Stimulated activated CD4-positive, alpha-beta T cell treated with anti-CD3 and anti-CD28 coated beads, Interleukin-2, amount 100 ng/mL, for 24 hours (primary cell): ENCODE measurements at regions not wholly inside any gene's neighbourhood (a gene's known extent, or its start where the extent isn't known, plus 50 kb on each side); places are given as distances from the start of the nearest gene placed in this dataset.

Source experiments
- DNase-seq, 2 donors: peaks; one replicate each; pipeline ENCODE4 v3.0.0-alpha.2; 2020

DNA sequence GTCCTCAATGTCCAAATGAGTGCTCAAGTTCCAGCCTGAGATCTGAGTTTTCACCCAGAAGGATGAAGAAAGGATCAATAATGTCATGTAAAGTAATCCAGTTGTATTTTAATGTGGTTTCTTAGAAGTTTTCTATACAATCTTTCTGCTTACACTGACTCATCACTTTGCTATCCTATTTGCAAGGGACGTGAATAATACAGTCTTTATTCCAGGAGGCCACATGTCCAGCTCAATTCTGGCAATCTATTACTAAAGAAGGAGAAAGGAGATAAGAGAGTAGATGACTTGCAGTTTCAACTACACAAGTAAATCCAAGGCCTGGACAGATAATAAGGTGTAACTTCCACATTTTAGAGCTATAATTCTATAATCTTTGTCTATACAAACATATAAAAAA, 601.1 kb upstream of the SETBP1 start:
- no peak for DNase-seq

DNA sequence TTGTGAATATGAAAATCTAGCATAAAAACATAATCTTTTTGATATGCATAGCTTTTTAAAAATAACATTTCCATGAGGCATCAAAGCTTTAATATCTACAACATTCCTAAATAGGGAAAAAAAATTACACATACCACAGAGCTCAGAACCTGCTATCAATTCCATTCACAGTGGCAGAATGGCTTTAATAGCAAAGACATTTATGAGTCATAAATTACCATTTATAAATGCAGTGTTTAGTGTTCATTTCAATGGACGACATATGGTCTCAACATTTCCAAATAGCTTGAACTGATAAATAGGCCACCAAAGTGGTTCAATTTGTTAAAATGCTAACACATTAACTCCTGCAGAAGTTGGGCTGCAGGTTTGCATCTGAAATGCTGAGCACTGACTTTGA, 600.6 kb upstream of the SETBP1 start:
- no peak for DNase-seq

DNA sequence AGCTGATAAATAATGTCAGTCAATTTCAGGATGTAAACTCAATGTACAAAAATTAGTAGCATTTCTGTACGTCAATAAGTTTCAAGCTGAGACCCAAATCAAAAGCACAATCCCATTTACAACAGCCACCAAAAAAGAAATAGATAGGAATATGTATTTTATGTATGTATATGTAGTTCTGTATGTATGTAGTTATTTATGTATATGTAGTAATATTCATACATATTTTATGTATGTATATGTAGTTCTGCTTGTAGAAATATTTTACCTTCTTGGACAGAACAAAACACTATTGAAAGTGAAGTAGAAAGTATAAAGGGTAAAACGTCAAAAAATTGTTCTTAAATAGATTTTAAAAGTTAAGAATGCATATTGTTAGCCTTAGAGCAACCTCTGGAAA, 591.0 kb upstream of the SETBP1 start:
- DNase-seq = no peak

DNA sequence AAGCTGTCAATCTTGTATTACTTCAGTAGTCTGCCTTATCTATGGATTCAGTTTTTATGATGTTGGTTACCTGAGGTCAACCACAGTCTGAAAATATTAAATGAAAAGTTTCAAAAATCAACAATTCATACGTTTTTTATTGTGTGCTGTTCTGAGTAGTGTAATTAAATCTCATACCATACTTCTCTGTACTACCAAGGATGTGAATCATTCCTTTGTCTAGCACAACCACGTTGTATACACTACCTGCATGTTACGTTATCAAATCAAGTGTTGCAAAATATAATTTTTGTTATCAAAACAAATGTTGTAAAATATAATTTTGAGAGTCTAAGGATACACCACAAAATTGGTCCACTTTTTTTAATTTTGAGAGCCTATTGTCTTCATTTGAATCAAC, 590.2 kb upstream of the SETBP1 start:
- no peak for DNase-seq

DNA sequence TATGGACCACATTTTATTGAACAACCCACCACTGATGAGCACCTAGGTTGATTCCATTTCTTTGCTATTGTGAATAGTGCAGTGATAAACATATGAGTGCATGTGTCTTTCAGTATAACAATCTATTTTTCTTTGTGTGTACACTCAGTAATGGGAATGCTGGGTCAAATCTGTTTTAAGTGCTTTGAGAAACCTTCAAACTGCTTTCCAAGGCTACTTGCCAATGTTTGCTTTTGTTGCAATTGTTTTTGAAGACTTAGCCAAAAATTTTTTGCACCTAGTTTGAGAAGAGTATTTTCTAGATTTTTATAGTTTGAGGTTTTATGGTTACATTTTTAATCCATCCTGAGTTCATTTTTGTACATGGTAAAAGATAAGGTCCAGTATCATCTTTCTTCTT, 587.4 kb upstream of the SETBP1 start:
- DNase-seq = no peak

DNA sequence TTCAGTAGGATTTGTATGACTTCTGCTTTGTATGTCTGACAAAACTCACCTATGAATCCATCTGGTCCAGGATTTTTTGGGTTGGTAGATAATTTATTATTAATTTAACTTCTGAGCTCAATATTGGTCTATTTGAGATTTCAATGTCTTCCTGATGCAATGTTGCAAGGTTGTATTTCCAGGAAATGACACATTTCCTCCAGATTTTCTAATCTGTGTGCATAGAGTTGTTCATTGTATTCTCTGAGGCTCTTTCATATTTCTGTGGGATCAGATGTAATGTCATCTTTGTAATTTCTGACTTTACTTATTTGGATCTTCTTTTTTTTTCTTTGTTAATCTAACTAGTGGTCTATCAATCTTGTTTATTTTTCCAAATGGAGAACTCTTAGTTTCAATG, 584.7 kb upstream of the SETBP1 start:
- DNase-seq = no peak

DNA sequence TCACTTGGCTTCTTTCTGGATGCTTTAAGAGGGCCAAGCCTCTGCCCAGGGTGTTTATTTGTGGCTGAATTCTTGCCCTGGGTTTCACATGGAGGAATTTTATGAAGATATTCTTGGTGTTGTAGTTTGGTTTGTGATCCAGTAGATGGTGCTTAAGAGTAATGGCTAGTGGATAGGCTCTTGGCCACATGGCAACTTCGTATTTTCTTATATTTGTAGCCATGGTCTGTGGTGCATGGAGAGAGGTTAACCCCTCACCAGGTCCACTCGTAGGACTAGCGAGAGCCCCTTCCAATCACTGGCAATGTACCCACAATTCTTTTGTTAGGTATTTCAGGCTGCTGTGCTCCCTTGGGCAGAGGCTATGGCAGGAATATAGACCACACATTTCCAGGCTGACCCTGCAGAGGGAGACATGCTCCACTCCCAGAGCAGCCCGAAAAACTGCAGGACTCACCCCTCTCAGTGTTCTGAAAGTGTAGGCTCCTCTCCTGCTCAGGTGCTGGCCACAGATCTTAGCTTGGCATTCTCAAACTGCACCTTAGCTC, 582.1 kb upstream of the SETBP1 start:
- DNase-seq = no peak

DNA sequence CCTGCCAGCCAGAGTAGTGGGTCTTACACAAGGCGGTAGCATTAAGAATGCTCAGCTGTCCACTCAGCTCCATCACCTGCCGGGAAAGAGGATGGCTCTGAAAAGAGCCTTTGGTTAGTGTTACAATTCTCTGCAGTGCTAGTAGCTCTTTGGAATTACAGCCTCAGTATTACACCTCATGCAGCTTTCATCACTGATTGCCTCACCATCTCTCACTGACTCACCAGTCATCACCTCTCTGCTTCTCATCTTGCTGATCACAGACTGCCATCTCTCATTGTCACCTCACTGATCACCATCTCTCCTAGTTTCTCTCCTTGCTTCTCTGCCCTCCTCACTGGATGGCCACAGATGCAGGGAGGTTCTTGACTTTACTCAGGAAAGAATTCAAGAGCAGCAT, 573.5 kb upstream of the SETBP1 start:
- no peak for DNase-seq

DNA sequence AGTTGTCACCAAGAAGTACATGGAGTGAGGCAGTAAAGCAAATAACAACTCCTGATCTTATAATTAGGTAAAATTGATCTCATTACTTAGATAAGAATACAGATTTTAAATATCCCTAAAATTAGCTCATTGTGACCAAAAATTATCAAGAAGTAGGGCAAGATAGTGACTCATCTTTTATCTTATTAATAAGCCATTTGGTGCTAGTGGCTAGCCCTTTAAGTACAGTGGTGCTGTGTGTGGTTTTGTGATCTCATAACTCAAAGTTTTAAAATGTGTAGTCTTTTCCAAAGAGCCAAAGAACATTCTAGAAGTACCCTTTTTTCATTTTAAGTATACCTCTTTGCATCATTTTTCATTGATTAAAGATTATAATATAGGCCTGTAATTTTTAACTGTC, 569.4 kb upstream of the SETBP1 start:
- DNase-seq = no peak

DNA sequence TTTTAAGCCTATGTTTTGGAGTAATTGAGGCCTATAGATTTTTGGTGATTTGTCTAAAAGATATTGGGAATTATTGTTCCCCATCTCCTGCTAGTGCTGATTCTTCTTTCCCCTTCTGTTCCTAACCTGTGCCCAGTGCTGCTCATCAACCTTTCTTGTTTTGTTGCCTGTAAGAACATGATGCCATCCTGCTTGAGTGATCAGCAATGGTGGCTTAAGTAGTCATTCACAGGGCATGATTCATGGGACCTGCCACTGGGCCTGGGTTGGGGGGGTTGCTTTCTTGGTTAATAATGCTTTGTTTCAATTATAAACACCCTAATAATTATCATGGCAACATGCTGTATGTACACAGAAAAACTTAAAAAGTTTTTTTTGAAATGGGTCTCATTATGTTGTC, 562.9 kb upstream of the SETBP1 start:
- DNase-seq = no peak

DNA sequence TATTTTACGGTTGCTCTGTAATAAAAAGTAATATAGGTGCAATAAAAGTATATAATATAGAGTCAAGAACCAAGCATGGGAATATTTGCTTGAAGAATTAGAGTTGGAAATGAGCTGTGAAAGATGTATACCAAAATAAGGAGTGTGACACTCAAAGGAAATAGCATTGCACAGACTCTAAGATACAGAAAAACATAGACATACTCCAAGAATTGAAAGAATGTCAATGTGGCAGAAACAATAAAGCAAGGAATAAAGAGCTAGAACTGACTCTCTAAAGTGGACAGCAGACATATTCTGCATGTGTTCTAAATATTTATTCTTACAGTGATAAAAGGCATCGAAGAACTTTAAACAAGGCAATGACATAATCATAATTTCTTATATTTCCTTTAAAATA, 561.1 kb upstream of the SETBP1 start:
- no peak for DNase-seq

DNA sequence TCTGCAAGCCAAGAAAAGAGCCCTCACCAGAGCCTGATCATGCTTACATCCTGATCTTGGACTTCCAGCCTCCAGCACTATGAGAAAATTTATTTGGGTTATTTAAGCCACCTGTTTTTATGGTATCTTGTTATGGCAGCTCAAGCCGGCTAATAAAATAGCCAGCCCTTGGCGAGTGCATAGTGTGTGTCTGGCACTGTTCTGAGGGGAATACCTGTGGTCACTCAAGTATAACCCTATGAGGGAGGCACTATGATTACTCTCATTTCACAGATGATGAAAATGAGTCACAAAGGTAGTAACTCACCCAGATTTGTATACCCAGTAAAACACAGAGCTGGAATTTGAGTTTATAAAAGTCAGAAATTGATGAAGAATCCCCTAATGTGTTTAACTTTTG, 556.9 kb upstream of the SETBP1 start:
- no peak for DNase-seq

DNA sequence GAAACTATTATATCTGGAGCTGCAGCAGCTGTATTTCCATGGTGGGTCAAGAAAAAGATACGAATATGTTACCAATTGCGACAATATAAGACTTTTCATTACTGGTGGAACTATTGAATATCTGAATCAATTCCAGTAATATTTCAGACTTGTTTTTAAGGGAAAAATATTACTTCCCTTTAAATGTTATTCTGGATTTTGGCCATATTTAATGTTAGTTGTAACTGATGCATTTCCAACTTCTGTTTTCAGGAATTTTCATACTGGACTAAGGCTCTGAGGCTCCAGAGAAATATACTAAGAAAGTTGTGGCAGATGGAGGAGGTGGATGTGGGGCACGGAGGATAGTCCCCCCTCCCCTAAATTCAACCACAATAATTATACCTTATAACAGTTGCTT, 555.2 kb upstream of the SETBP1 start:
- DNase-seq = no peak

DNA sequence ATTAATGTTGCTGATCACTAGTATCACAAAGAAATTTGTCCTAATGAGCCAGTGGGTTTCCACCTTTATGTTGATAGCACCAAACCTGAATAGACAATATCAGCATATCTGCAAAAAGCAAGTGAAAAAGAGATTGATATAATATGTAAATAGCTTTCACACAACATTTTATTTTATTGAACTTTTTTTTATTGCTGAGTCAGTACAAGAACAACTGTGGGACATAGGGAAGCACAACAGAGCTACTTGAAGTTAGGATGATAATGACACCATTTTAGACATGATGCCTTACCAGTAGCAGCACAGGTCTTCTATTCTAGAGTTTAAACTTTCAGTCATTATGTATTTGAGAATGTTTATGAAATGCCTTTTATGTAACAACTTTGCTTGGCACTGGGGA, 554.1 kb upstream of the SETBP1 start:
- DNase-seq = no peak

DNA sequence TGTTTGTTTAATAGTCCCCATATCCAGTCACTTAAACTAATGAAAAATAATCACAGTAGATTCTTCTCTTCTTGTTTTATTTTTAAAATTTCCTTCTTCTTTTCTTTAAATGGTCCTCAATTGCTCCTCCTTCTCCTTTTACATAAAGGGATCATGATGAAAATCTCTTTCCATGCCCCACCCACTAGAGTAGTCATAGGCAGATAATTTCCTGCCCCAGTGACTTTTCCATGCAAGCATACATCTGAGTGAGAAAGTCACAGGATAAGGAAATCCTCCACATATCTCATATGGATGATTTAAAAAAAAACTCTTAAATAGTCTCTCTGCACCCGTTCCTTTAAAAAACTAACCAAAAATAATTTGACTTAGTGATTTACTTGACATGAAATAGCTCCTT, 552.3 kb upstream of the SETBP1 start:
- DNase-seq = no peak

DNA sequence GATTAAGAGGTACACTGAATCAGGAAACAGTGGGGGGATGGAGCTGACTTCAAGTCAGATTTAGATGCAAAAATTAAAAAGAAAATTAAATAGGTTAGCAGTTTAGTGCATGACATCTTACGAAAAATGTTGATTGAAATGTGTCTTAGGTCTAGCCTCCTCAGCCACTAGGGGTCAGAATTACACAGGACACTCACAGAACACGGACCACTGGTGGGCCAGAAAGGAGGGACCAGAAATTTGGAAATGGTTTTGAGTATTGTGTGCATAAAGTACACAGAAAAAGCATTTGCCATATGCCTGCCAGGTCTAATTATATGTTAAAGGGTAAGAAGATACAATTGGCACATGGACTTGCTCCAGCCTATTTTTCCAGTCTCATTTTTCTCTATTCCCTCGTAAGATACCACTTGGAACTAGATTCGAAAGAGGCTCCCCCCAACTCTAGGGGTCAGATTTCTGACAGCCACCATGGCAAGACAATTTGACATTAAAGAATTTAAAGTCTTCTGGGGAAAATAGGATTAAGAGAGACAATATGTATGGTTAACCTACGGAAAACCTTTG, 550.2 kb upstream of the SETBP1 start:
- DNase-seq = no peak

DNA sequence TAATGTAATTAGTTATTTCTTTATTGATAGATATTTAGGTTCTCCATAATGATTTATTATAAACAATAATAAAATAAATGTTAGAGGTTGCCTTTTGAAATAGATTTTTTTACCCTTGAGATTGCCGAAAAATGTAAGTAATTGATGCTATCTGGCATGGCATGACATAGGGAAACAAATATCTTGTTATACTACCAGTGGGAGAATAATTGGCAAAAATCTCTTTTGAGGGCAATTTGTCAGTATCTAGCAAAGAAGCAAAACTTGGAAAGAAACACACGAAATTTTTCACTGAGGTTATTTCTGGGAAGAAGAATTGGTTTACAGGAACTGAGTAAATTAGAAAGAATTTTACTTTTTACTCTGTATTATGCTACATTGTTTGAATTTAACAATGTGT, 547.2 kb upstream of the SETBP1 start:
- DNase-seq = no peak

DNA sequence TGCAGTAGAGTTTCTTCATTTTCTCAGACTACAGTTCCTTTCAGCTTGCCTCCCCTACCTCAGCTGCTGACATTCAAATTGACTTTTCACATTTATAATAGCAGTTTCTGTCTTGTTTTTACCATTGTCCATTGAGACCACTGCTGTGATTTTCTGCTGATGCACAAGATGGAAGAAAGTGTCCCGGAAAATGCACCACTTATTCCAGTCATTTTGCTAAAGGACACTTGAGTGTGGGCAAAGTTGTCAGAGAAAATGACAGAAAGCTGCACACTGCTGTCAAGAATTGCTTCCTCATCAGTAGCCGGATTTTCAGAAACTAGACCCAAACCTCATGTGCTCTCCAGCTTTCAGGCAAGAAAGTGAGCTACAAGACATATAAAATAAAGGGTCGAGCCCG, 546.2 kb upstream of the SETBP1 start:
- no peak for DNase-seq

DNA sequence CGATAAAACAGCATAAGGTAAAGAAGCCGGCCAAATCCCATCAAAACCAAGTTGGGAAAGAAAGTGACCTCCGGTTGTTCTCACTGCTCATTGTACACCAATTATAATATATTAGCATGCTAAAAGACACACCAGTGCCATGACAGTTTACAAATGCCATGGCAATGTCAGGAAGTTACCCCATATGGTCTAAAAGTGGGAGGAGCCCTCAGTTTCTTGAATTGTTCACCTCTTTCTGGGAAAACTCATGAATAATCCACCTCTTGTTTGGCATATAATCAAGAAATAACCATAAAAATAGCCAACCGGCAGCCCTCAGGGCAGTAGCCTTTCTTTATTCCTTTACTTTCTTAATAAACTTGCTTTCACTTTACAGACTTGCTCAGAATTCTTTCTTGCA, 544.9 kb upstream of the SETBP1 start:
- DNase-seq = no peak

DNA sequence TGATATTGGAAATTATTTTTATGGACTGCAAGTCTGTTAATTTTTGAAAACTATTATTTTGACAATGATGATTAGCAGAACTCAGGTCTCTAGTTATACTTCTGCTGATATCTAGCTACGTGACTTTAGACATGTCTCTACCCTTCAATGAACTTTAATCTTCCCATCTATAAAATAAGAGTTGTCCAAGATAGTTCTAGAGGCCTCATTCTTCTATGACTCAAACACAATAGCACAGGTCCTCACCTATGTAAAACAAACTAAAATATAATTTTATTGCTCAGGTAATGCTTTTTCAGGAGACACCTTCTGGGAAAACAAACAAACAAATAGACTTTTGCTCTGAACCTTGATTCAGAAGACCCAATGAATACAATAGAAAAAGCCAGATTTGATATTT, 544.4 kb upstream of the SETBP1 start:
- no peak for DNase-seq

DNA sequence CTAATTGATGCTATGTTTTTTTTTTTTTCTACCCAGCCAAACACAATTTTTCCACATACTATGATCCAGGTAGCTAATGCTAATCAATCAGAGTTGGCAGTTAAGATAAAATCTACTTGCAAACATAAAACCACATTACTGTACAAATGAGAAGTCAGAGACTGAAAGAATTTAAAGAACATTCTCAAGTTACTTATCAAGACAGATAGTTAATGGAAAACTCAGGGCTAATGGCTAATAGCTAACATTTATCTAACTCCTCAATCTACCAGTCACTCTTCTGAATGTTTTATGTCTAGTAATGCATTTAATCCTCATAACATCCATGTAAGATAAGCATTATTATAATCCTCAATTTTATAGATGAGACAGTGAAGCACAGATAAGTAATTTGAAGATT, 537.6 kb upstream of the SETBP1 start:
- DNase-seq = no peak

DNA sequence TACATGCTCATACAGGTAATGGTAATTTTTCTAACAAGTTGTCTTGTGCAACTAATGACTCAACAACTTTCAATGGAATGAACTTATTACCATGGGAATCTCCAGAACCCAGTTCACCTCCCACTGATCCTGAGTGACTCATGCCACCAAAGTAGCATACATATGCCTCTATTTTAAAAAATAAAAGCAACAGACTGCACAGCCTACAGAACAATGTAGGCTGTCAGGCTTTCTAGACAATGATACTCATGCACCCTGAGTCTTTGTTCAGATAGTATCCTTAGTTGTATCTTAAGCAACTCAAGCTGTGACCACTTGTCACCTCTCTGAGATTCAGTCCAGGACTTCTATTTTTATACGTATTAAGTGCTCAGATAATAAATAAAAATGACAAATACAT, 531.0 kb upstream of the SETBP1 start:
- DNase-seq = no peak

DNA sequence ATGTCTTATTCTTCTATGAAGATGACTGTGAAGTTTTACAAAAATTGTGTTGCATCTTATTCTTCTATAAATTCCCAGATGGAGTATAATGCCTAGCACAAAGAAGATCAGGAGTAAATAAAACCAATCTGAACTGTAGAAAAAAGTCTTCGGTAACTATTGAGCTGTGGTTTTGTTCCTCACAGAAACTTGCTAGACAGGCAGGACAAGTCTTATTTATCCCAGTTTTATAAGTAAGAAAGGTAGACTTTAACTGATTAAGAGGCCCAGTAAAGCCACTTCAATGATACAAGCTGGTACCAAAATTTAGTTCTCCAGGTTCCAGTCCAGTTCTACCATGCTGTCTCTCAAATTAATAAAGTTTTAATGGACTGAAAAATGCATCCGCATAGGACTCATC, 526.7 kb upstream of the SETBP1 start:
- DNase-seq = no peak

DNA sequence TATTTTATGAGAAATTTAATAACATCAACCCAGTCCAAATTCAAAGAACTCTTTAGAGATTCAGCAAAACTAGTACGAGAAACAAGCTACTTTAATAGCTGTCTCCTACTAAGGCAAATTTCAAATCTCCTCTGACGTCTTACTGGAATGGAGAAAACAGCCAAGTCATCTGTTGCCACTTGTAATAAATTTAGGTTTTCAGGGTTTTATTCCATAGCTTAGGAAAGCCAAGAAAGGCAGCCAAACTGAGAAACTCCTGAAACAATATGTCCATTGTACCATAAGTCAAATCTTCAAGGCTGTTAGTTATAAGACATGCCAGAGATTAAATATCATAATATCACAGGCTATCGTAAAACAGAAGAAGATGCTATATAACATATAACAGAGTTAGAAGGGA, 524.6 kb upstream of the SETBP1 start:
- DNase-seq = no peak

DNA sequence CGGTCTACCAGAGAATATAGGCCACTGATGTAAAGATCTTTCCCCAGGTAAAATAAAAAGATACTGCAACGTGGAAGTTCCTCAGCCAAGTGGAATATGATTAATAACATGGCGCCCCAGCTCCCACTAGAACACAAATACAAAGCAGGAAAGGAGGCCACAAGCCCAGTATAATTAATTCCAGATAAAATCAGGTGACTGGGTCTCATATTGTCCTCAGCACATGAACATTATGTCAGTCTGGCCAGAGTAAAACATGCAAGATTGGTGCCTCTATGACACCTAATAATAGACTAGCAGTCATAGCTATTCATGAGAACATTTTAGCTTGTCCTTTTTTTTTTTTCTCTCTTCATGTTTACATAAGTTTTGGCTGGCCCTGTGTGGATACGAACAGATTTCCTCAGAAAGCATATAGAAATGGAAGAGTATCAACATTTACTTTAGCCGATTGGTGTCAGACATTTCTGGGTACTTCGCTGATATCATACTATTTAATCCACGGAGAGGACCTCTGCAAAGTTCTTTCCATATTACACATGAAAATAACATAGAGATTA, 523.8 kb upstream of the SETBP1 start:
- no peak for DNase-seq
